DND-41 (cell line): ENCODE measurements at regions not wholly inside any gene's neighbourhood (a gene's known extent, or its start where the extent isn't known, plus 50 kb on each side); places are given as distances from the start of the nearest gene placed in this dataset.

Source experiments
- ATAC-seq: fragments of 200-7000 bp; cut with Tn5 transposase; 3 replicates; pipeline ENCODE4 v1.9.1; 2021; ENCODE audit warnings: low read depth; ENCODE audit not compliant: insufficient read depth
- DNase-seq: peaks from one replicate; pipeline ENCODE4 v3.0.0-alpha.2; 2020
- H2AFZ ChIP-seq: 2 replicates; pipeline ENCODE4 v1.6.0; 2012; ENCODE audit warnings: low read depth, low read length
- H3K27ac ChIP-seq: 2 replicates; pipeline ENCODE4 v1.5.1; 2012; ENCODE audit warnings: low read length, inconsistent platforms
- H3K27me3 ChIP-seq: fragments of 200-600 bp; sonication (generic); 2 replicates; pipeline ENCODE4 v1.6.0; 2012; ENCODE audit warnings: low read length, mild to moderate bottlenecking, inconsistent platforms; ENCODE audit not compliant: insufficient read depth, poor library complexity
- H3K36me3 ChIP-seq: 2 replicates; pipeline ENCODE4 v1.5.1; 2012; ENCODE audit warnings: low read length, inconsistent platforms; ENCODE audit not compliant: insufficient read depth
- H3K4me1 ChIP-seq: 2 replicates; pipeline ENCODE4 v1.5.1; 2012; ENCODE audit warnings: mild to moderate bottlenecking, low read length; ENCODE audit not compliant: insufficient read depth
- H3K4me2 ChIP-seq: 2 replicates; pipeline ENCODE4 v1.6.0; 2012; ENCODE audit warnings: mild to moderate bottlenecking, moderate library complexity, low read length, inconsistent platforms; ENCODE audit not compliant: insufficient read depth
- H3K4me3 ChIP-seq, 2 experiments: fragments of 200-600 bp in 1 of 2; shearing (Covaris generic) in 1 of 2; 2 replicates each; pipeline ENCODE4 v1.5.1; 2012 to 2016; ENCODE audit warnings: inconsistent platforms in 2 of 2, low read length in 2 of 2, mild to moderate bottlenecking in 2 of 2, low read depth in 1 of 2, moderate library complexity in 1 of 2
- H3K79me2 ChIP-seq: 2 replicates; pipeline ENCODE4 v1.6.0; 2012; ENCODE audit warnings: low read length, inconsistent platforms; ENCODE audit not compliant: insufficient read depth
- H3K9ac ChIP-seq: 2 replicates; pipeline ENCODE4 v1.6.0; 2012; ENCODE audit warnings: low read depth, mild to moderate bottlenecking, inconsistent platforms, low read length, moderate library complexity
- H3K9me3 ChIP-seq: 2 replicates; pipeline ENCODE4 v1.5.1; 2012; ENCODE audit warnings: low read length, moderate library complexity, mild to moderate bottlenecking, inconsistent platforms; ENCODE audit not compliant: insufficient read depth, severe bottlenecking
- H4K20me1 ChIP-seq: 2 replicates; pipeline ENCODE4 v1.6.0; 2012; ENCODE audit warnings: low read length; ENCODE audit not compliant: insufficient read depth
- EZH2 ChIP-seq: IDR thresholded peaks from 3 replicates; pipeline ENCODE4 v1.6.1; 2012; ENCODE audit warnings: borderline replicate concordance, low read depth, mild to moderate bottlenecking, moderate library complexity, low read length, inconsistent platforms; ENCODE audit not compliant: severe bottlenecking
- TF ChIP-seq, protein P1 (sequence below): IDR thresholded peaks from 2 replicates; pipeline ENCODE4 v1.5.1; 2012; ENCODE audit warnings: borderline replicate concordance, low read length, moderate library complexity, mild to moderate bottlenecking; ENCODE audit not compliant: poor library complexity, severe bottlenecking; ENCODE audit errors: extremely low read depth

DNA sequence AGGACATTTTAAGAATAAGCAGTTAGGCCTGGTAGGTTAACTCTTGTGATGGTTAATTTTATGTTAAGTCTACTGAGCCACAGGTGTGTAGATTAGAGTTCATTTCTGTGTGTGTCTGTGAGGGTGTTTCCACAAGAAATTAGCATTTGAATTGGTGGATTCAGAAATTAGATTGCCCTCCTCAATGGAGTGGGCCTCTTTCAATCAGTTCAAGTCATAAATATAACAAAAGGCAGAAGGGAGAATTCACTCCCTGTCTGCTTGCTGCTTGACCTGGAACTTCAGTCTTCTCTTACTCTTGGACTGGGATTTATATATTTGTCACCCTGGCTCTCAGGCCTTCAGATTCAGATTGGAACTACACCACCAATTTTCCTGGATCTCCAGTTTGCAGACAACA lies 55.3 kb upstream of the POM121L12 start:
- H3K4me1 ChIP-seq, result no peaks in the 10 kb centered on the region
- TF ChIP-seq EZH2, result no peak
- TF ChIP-seq, protein P1, sequence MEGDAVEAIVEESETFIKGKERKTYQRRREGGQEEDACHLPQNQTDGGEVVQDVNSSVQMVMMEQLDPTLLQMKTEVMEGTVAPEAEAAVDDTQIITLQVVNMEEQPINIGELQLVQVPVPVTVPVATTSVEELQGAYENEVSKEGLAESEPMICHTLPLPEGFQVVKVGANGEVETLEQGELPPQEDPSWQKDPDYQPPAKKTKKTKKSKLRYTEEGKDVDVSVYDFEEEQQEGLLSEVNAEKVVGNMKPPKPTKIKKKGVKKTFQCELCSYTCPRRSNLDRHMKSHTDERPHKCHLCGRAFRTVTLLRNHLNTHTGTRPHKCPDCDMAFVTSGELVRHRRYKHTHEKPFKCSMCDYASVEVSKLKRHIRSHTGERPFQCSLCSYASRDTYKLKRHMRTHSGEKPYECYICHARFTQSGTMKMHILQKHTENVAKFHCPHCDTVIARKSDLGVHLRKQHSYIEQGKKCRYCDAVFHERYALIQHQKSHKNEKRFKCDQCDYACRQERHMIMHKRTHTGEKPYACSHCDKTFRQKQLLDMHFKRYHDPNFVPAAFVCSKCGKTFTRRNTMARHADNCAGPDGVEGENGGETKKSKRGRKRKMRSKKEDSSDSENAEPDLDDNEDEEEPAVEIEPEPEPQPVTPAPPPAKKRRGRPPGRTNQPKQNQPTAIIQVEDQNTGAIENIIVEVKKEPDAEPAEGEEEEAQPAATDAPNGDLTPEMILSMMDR, result no peak
- no peak overlapping the region for H3K4me2 ChIP-seq
- H3K79me2 ChIP-seq, result no peaks in the 10 kb centered on the region
- no peaks in the 10 kb centered on the region for H3K36me3 ChIP-seq
- H3K4me3 ChIP-seq, result no peak overlapping the region
- H2AFZ ChIP-seq, result no peak overlapping the region
- no peak overlapping the region for H3K27ac ChIP-seq
- ATAC-seq, result no peak
- H3K9ac ChIP-seq, result no peak overlapping the region
- no peaks in the 10 kb centered on the region for H4K20me1 ChIP-seq
- peaks cover 4% of the 10 kb centered on the region for H3K9me3 ChIP-seq
- no peak for DNase-seq
- H3K27me3 ChIP-seq, result no peaks in the 10 kb centered on the region

DNA sequence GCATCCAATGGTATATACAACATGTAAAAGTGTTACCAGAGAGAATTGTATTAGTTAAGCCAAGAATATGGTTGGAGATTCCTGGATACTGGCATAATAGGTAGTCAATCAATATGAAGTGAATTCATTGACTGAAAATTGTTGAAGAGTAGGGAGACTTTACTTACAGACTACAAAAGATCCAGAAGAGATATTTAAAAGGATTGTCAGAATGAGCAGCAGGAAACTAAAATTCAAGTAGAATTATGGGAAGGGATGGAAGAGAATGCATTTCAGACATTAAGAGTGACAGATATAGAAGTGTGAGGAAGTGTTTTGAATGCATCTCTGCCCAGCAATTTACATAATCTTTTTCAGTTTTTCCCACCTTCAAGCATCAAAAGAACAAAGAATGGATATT lies 62.3 kb upstream of the POM121L12 start:
- H4K20me1 ChIP-seq, result no peaks in the 10 kb centered on the region
- DNase-seq (no peak), ATAC-seq (no peak)
- no peak overlapping the region for H3K4me3 ChIP-seq
- H3K27me3 ChIP-seq, result no peaks in the 10 kb centered on the region
- H3K4me2 ChIP-seq, result no peak overlapping the region
- H3K4me1 ChIP-seq, result no peaks in the 10 kb centered on the region
- TF ChIP-seq EZH2, result no peak
- TF ChIP-seq, protein P1, result no peak
- no peaks in the 10 kb centered on the region for H3K36me3 ChIP-seq
- H3K9me3 ChIP-seq, result no peaks in the 10 kb centered on the region
- no peak overlapping the region for H2AFZ ChIP-seq
- H3K9ac ChIP-seq, result no peak overlapping the region
- no peaks in the 10 kb centered on the region for H3K79me2 ChIP-seq
- no peak overlapping the region for H3K27ac ChIP-seq

DNA sequence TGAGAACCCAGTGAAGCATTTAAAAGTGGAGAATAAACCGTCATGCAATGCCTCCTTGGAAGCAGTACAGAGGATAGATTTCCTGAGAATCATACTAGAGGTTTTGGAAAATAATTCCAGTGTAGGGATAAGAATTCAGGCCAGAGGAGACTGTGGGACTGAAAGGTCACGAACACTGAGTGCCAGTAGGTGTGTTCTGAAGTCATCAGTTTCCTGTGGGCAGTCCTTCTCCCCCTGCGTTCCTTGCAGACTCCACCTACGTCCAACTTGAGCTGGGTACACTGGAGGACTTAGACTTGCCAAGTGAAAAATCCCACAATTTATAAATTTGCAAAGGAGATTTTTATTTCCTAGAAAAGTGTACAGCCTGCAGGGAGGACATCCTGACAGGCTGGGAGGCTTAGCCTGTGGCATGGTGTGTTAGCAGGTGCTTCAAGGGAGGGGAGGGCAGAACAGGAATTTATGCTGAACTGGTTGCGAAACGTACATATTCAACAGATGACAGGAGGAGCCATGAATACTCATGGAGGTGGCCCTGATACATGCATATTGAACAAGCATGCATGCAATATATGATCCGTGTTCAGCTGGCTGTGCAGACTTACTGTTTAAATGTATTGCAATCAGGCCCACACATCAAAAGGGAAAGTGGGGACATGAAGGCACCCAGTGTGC lies 72.9 kb upstream of the POM121L12 start:
- H4K20me1 ChIP-seq, result no peaks in the 10 kb centered on the region
- H3K27me3 ChIP-seq, result no peaks in the 10 kb centered on the region
- H3K9me3 ChIP-seq, result no peaks in the 10 kb centered on the region
- H3K4me2 ChIP-seq, result no peak overlapping the region
- TF ChIP-seq, protein P1, result no peak
- no peak for TF ChIP-seq EZH2
- no peak overlapping the region for H3K4me3 ChIP-seq
- no peak overlapping the region for H2AFZ ChIP-seq
- H3K27ac ChIP-seq, result no peak overlapping the region
- no peaks in the 10 kb centered on the region for H3K4me1 ChIP-seq
- H3K79me2 ChIP-seq, result no peaks in the 10 kb centered on the region
- no peak for ATAC-seq
- no peaks in the 10 kb centered on the region for H3K36me3 ChIP-seq
- H3K9ac ChIP-seq, result no peak overlapping the region
- no peak for DNase-seq

DNA sequence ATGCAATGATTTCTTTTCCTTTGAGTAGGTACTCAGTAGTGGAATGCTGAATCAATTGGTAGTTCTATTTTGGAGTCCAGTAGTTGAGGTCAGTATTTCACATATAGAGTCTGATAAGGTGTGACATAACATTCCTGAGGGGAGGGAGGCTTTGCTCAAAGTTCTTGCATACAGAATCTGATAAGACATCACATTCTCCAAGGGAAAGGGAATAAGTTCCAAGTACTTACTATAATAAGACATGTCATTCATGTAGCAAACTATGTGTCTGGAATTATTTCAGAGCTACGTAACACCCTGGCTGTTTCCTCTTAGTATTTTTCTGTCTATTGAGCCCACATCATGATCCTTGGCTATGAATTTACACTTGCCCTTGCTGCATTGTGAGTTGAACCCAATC lies 74.3 kb upstream of the POM121L12 start:
- H3K4me2 ChIP-seq, result no peak overlapping the region
- no peaks in the 10 kb centered on the region for H4K20me1 ChIP-seq
- TF ChIP-seq, protein P1, result no peak
- TF ChIP-seq EZH2, result no peak
- no peak for ATAC-seq
- DNase-seq, result no peak
- H3K27ac ChIP-seq, result no peak overlapping the region
- no peak overlapping the region for H3K4me3 ChIP-seq
- H3K4me1 ChIP-seq, result no peaks in the 10 kb centered on the region
- no peak overlapping the region for H3K9ac ChIP-seq
- no peaks in the 10 kb centered on the region for H3K27me3 ChIP-seq
- H2AFZ ChIP-seq, result no peak overlapping the region
- H3K36me3 ChIP-seq, result no peaks in the 10 kb centered on the region
- H3K79me2 ChIP-seq, result no peaks in the 10 kb centered on the region
- no peaks in the 10 kb centered on the region for H3K9me3 ChIP-seq
